Effector CD4-positive, alpha-beta T cell (primary cell): ENCODE measurements at regions not wholly inside any gene's neighbourhood (a gene's known extent, or its start where the extent isn't known, plus 50 kb on each side); places are given as distances from the start of the nearest gene placed in this dataset.
"Not testable (repeated sequence)": the region's sequence is repeated elsewhere in the genome, so short reads cannot be mapped to it uniquely, and the experiment has no call there.

Experiments used
- DNase-seq: peaks from one replicate; pipeline ENCODE4 v3.0.0-alpha.2; 2020

- DNase-seq: no peak
Measured at GRCh38 chr10:8636371-8636770, 581.9 kb downstream of the GATA3 start.

GRCh38 chr10:8637640-8638039 lies 583.2 kb downstream of the GATA3 start:
- DNase-seq: no peak

- no peak for DNase-seq
Measured at GRCh38 chr10:8638088-8638672, 583.7 kb downstream of the GATA3 start.

GRCh38 chr10:8639486-8640185 lies 585.1 kb downstream of the GATA3 start:
- no peak for DNase-seq

- DNase-seq: no peak
Measured at GRCh38 chr10:8640301-8640700, 585.8 kb downstream of the GATA3 start.

- DNase-seq: no peak
Measured at GRCh38 chr10:8640878-8641277, 586.4 kb downstream of the GATA3 start.

GRCh38 chr10:8656261-8656660 lies 601.8 kb downstream of the GATA3 start:
- no peak for DNase-seq

- DNase-seq: no peak
Measured at GRCh38 chr10:8659982-8660381, 605.5 kb downstream of the GATA3 start.

GRCh38 chr10:8661886-8662285 lies 607.4 kb downstream of the GATA3 start:
- DNase-seq: no peak

- no peak for DNase-seq
Measured at GRCh38 chr10:8663131-8663530, 608.6 kb downstream of the GATA3 start.

- DNase-seq: no peak
Measured at GRCh38 chr10:8665322-8665721, 610.8 kb downstream of the GATA3 start.

GRCh38 chr10:8670461-8670860 lies 616.0 kb downstream of the GATA3 start:
- DNase-seq: no peak

- DNase-seq: no peak
Measured at GRCh38 chr10:8674230-8674629, 619.7 kb downstream of the GATA3 start.

- DNase-seq: no peak
Measured at GRCh38 chr10:8677642-8678041, 623.2 kb downstream of the GATA3 start.

GRCh38 chr10:8684916-8685315 lies 630.4 kb downstream of the GATA3 start:
- DNase-seq: not testable (repeated sequence)

GRCh38 chr10:8688881-8689280 lies 634.4 kb downstream of the GATA3 start:
- no peak for DNase-seq

- DNase-seq: no peak
Measured at GRCh38 chr10:8691498-8692017, 637.1 kb downstream of the GATA3 start.

GRCh38 chr10:8693635-8694034 lies 639.1 kb downstream of the GATA3 start:
- DNase-seq: not testable (repeated sequence)

GRCh38 chr10:8696746-8697145 lies 642.3 kb downstream of the GATA3 start:
- no peak for DNase-seq

GRCh38 chr10:8700689-8701088 lies 646.2 kb downstream of the GATA3 start:
- no peak for DNase-seq

GRCh38 chr10:8702181-8702580 lies 647.7 kb downstream of the GATA3 start:
- no peak for DNase-seq

- no peak for DNase-seq
Measured at GRCh38 chr10:8705415-8705814, 650.9 kb downstream of the GATA3 start.

GRCh38 chr10:8712656-8713055 lies 658.2 kb downstream of the GATA3 start:
- DNase-seq: no peak

GRCh38 chr10:8719971-8720370 lies 665.5 kb downstream of the GATA3 start:
- no peak for DNase-seq

GRCh38 chr10:8721650-8722049 lies 667.2 kb downstream of the GATA3 start:
- no peak for DNase-seq
